ENCODE measurements at regions not wholly inside any gene's neighbourhood (a gene's known extent, or its start where the extent isn't known, plus 50 kb on each side); places are given as distances from the start of the nearest gene placed in this dataset.

DNA sequence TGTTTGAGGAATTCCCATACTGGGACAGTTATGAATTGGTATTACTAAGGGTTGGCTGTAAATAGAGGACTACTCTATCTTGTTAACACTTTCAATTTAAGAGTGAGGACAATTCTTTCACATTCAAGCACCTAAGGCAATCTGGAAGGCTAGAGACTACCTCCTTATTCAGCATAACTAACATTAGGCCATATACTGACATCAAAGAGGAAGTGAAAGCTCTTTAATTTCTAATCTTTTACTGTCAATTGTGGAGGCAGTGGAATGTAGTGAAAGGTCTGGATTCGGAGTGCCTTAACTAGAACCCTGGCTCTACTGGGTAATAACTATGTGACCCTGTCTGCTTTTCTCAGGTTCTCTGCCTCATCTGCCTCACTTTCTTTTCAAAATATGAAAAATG is 134.0 kb downstream of the UFM1 start:
- H3K4me1 Mint-ChIP-seq, result no peaks in the 10 kb centered on the region
- H3K9me3 Mint-ChIP-seq, result no peaks in the 10 kb centered on the region
- H3K27ac Mint-ChIP-seq, result no peak overlapping the region
- no peak for DNase-seq
- no peaks in the 10 kb centered on the region for H3K27me3 Mint-ChIP-seq
- H3K4me3 Mint-ChIP-seq, result no peak overlapping the region
- ATAC-seq, result no peak

- Mint-ChIP-seq H3K27me3 (peaks cover 7% of the 10 kb centered on the region), H3K9me3 (no peaks in the 10 kb centered on the region), H3K4me3 (no peak overlapping the region), H3K4me1 (no peaks in the 10 kb centered on the region), H3K27ac (no peak overlapping the region)
- ATAC-seq (no peak), DNase-seq (no peak)
Measured at GRCh38 chr13:38490657-38491056, 141.0 kb downstream of the UFM1 start.

GRCh38 chr13:38494445-38494844 is 144.8 kb downstream of the UFM1 start:
- ATAC-seq, result no peak
- Mint-ChIP-seq H3K27ac (no peak overlapping the region), H3K4me3 (no peak overlapping the region), H3K27me3 (peaks cover 7% of the 10 kb centered on the region), H3K4me1 (no peaks in the 10 kb centered on the region), H3K9me3 (no peaks in the 10 kb centered on the region)
- DNase-seq, result no peak

GRCh38 chr13:38496917-38497316 is 147.3 kb downstream of the UFM1 start:
- Mint-ChIP-seq H3K9me3 (no peaks in the 10 kb centered on the region), H3K4me3 (no peak overlapping the region), H3K27me3 (peaks cover 7% of the 10 kb centered on the region), H3K27ac (no peak overlapping the region), H3K4me1 (no peaks in the 10 kb centered on the region)
- no peak for DNase-seq
- no peak for ATAC-seq

DNA sequence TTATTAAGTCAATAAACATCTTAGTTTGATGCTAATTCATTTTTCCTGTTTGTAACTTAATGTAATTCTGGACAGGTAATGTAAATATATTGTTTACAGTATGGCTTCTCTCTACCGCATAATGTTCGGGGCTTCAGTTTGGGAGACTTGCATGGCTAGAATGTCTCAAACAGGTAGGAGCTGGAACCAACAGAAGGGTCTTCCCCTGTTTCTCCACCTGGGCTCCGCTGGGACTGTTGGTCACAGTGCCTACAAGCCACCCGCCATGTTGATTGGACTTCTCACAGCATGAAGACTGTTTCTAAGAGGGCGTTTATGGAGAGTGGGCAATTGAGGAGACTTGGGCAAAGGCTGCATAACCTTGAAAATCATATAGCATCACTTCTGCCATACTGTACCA is 148.6 kb downstream of the UFM1 start:
- ATAC-seq (no peak), DNase-seq (no peak)
- Mint-ChIP-seq H3K27ac (no peak overlapping the region), H3K27me3 (peaks cover 7% of the 10 kb centered on the region), H3K9me3 (no peaks in the 10 kb centered on the region), H3K4me3 (no peak overlapping the region), H3K4me1 (no peaks in the 10 kb centered on the region)

DNA sequence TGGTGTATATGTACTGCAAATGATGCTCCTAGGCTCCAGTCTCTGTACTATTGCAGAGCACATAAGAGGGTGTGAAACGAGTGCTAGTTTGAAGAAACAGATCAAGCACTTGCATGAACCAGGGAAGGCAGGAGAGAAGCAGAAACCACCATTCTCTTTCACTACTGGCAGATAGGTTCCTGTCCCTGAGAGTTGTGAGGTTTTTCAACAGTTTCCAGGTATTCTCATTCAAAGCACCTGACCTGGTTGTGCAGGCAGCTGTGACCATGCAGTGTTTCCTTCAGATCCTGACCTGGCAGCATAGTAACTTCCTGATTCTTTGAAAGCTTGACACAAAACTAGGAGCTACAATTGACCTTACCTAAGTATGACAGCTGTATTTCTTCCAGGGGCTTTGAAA is 164.9 kb downstream of the UFM1 start:
- no peak for ATAC-seq
- Mint-ChIP-seq H3K27ac (no peak overlapping the region), H3K4me3 (no peak overlapping the region), H3K9me3 (no peaks in the 10 kb centered on the region), H3K4me1 (no peaks in the 10 kb centered on the region), H3K27me3 (peaks cover 15% of the 10 kb centered on the region)
- no peak for DNase-seq

GRCh38 chr13:38518328-38518727 is 168.5 kb upstream of the FREM2 start:
- Mint-ChIP-seq H3K27me3 (peaks cover 15% of the 10 kb centered on the region), H3K27ac (no peak overlapping the region), H3K4me1 (no peaks in the 10 kb centered on the region), H3K9me3 (no peaks in the 10 kb centered on the region), H3K4me3 (no peak overlapping the region)
- ATAC-seq (no peak), DNase-seq (no peak)

- Mint-ChIP-seq H3K9me3 (no peaks in the 10 kb centered on the region), H3K4me1 (no peaks in the 10 kb centered on the region), H3K27ac (no peak overlapping the region), H3K27me3 (peaks cover 15% of the 10 kb centered on the region), H3K4me3 (no peak overlapping the region)
- no peak for ATAC-seq
- no peak for DNase-seq
Measured at GRCh38 chr13:38519229-38519911, 167.5 kb upstream of the FREM2 start.

DNA sequence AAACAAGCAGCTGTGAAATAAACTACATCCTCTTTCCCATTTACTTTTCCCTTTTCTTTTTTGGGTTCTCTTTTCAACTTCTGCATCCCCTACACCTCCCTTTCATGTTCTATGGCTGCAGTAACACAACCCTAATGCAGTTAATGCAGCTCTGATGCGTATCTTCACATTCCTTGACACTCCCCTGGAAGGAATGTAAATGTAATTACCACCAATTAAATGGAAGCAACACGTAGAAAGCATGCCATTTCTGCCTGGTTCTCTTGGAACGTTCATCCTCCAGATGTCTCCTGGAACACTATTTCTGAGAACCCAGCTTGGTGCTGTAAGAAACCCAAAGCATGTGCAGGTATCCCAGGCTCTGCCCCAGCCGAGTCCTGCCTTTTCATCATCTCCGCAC is 166.8 kb upstream of the FREM2 start:
- Mint-ChIP-seq H3K27me3 (peaks cover 18% of the 10 kb centered on the region), H3K4me3 (no peak overlapping the region), H3K9me3 (no peaks in the 10 kb centered on the region), H3K4me1 (no peaks in the 10 kb centered on the region), H3K27ac (no peak overlapping the region)
- no peak for ATAC-seq
- no peak for DNase-seq

- DNase-seq (no peak), ATAC-seq (no peak)
- Mint-ChIP-seq H3K4me3 (no peak overlapping the region), H3K27me3 (peaks cover 8% of the 10 kb centered on the region), H3K4me1 (no peaks in the 10 kb centered on the region), H3K27ac (no peak overlapping the region), H3K9me3 (no peaks in the 10 kb centered on the region)
Measured at GRCh38 chr13:38527140-38527539, 159.7 kb upstream of the FREM2 start.

DNA sequence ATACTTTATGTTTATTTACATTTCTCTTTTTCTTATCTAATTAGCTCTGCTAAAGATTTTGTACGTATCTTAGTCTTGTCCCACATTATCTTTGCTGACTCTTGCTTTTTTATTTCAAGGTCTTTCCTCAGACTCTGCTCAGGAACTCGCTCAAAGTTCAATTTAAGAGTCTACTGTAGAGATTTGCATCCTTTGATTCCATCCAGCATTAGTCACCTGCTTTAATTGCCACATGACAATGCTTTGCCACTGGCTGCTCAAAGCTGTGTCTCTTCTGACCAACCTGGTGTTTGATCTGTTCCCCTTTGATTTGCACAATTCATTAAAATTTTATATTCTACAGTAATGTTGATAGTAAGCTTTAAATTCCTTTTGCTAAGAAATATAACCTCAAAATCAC is 157.9 kb upstream of the FREM2 start:
- ATAC-seq, result no peak
- H3K27ac Mint-ChIP-seq, result no peak overlapping the region
- no peaks in the 10 kb centered on the region for H3K4me1 Mint-ChIP-seq
- no peaks in the 10 kb centered on the region for H3K9me3 Mint-ChIP-seq
- peaks cover 8% of the 10 kb centered on the region for H3K27me3 Mint-ChIP-seq
- H3K4me3 Mint-ChIP-seq, result no peak overlapping the region
- DNase-seq, result no peak

GRCh38 chr13:38530492-38530891 is 156.4 kb upstream of the FREM2 start:
- no peaks in the 10 kb centered on the region for H3K4me1 Mint-ChIP-seq
- no peak for DNase-seq
- no peak overlapping the region for H3K4me3 Mint-ChIP-seq

GRCh38 chr13:38535261-38535660 is 151.6 kb upstream of the FREM2 start:
- Mint-ChIP-seq H3K9me3 (no peaks in the 10 kb centered on the region), H3K4me1 (no peaks in the 10 kb centered on the region), H3K27ac (no peak overlapping the region), H3K27me3 (no peaks in the 10 kb centered on the region), H3K4me3 (no peak overlapping the region)
- ATAC-seq, result no peak
- DNase-seq, result no peak

More at GRCh38 chr13:38530492-38530891, 156.4 kb upstream of the FREM2 start:
- no peaks in the 10 kb centered on the region for H3K9me3 Mint-ChIP-seq
- H3K27me3 Mint-ChIP-seq, result peaks cover under 1% of the 10 kb centered on the region
- no peak overlapping the region for H3K27ac Mint-ChIP-seq
- no peak for ATAC-seq

DNA sequence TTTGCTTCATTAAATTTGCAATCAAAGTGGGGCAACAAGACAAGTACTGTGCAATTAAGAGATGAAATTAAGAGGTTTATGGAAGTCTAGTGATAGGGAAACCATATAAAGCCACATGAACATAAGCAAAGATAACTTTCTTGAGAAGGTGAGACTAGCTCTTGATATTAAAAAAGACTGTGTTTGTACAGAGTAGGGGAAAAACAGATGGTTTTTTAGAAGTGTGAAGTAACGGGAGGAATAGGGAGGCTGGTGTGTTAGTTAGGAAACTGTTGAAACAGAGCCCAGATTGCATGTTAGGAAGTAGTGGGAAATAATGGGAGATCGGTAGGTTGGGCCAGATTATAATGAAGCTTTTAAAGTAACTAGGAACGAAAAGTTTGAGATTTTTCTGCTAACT is 149.8 kb upstream of the FREM2 start:
- Mint-ChIP-seq H3K27me3 (no peaks in the 10 kb centered on the region), H3K9me3 (no peaks in the 10 kb centered on the region), H3K27ac (no peak overlapping the region), H3K4me1 (no peaks in the 10 kb centered on the region), H3K4me3 (no peak overlapping the region)
- DNase-seq (no peak), ATAC-seq (no peak)

DNA sequence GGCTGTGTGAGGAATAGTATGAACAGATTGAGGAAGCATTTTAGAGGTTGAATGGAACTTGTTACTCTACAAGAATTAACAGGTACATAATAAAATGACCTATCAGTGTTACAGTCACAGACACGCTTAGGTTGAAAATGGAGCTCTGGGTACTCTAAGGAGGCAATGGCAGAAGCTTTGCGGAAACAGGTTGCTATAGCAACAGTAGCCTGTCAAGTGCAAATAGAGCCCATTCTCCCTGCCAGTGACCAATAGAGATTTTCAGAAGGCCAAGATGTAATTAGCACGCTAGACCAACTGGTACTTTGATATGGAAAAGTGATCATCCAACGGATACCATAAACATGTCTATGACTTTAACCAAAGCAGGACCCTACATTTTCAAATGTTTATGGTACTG is 148.5 kb upstream of the FREM2 start:
- Mint-ChIP-seq H3K4me1 (no peaks in the 10 kb centered on the region), H3K9me3 (no peaks in the 10 kb centered on the region), H3K27me3 (no peaks in the 10 kb centered on the region), H3K4me3 (no peak overlapping the region), H3K27ac (no peak overlapping the region)
- DNase-seq, result no peak
- ATAC-seq, result no peak

GRCh38 chr13:38539632-38540031 is 147.2 kb upstream of the FREM2 start:
- Mint-ChIP-seq H3K9me3 (no peaks in the 10 kb centered on the region), H3K4me1 (no peaks in the 10 kb centered on the region), H3K27ac (no peak overlapping the region), H3K27me3 (no peaks in the 10 kb centered on the region), H3K4me3 (no peak overlapping the region)
- ATAC-seq, result no peak
- DNase-seq, result no peak

- no peaks in the 10 kb centered on the region for H3K4me1 Mint-ChIP-seq
- H3K4me3 Mint-ChIP-seq, result no peak overlapping the region
- peaks cover 0 to 7% of the 10 kb centered on the region in 2 donors for H3K9me3 Mint-ChIP-seq
- no peak for DNase-seq
- H3K27ac Mint-ChIP-seq, result no peak overlapping the region
- ATAC-seq, result no peak
- no peaks in the 10 kb centered on the region for H3K27me3 Mint-ChIP-seq
Measured at GRCh38 chr13:38542601-38543000, 144.3 kb upstream of the FREM2 start.
